GM21526 (cell line): ENCODE measurements at regions not wholly inside any gene's neighbourhood (a gene's known extent, or its start where the extent isn't known, plus 50 kb on each side); places are given as distances from the start of the nearest gene placed in this dataset.

Experiments used
- ATAC-seq: cut with Tn5 transposase; IDR thresholded peaks from one replicate; pipeline ENCODE4 v1.9.1; 2021; ENCODE audit warnings: moderate library complexity; ENCODE audit not compliant: unreplicated experiment, low FRiP score

GRCh38 chr7:136667584-136667983, 200.9 kb upstream of the CHRM2 start:
- no peak for ATAC-seq

DNA sequence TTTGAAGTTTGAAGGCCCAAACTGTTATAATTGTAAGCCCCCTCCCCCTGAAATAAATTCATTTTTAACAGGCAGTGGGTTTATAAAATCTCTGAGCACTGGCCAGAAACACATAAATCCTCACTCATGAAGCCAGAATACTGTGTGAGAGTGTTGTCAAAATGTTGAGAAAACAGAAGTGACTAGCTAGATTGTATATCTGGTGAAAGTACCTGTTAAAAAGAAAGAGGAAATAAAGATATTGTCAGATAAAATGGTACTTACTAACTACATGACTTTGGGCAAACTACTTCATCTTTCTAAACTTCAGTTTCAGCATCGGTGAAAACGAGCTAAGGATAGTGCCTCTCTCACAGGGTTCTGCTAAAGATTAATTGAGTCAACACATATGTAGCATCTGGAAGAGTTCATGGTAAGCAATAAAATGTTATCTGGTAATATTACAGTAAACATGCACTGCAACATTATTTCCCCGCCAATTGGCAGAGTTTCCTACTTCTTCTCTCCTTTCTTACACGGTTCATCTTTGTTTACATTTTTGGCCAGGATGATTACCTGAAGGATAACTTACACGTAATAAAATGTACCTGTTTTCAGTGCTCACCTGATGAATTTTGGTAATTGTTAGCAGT, 202.5 kb upstream of the CHRM2 start:
- no peak for ATAC-seq

DNA sequence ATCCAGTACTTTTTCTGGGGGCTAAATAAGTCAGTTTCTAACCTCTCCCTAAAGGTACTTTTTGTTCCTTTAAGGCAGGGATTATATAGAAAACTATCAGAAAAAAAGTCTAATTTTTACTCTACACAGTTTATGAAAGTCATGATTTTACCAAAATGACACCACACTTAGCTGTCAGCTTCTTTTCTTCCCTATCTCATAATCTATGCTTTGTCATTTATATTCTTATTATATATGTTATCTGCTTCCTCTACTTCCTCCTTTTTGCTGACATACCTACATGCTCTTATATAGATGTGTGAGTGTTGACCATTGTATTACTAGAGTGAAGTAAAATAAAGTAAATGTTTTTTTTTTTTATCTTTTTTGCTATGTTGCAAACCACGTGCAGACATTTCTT, 203.9 kb upstream of the CHRM2 start:
- ATAC-seq, result no peak

GRCh38 chr7:136657482-136657921, 210.9 kb upstream of the CHRM2 start:
- no peak for ATAC-seq

DNA sequence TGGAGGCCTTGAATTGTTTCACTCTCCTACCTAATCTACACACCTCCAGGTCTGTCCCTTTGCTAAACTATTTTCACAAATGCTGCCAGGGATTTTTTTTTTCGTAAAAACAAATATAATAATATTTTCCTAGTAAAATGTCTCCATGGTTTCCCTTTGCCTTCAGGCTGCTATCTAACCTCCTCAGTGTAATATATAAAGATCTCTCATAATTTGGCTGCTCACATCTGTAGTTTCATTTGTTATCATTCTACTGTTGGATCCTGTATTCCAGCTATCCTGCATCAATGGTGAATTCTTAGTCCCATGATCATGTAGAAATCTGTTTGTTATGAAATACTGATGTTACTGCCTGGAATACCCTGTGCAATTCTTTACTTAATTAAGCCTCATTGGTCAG, 211.9 kb upstream of the CHRM2 start:
- no peak for ATAC-seq

DNA sequence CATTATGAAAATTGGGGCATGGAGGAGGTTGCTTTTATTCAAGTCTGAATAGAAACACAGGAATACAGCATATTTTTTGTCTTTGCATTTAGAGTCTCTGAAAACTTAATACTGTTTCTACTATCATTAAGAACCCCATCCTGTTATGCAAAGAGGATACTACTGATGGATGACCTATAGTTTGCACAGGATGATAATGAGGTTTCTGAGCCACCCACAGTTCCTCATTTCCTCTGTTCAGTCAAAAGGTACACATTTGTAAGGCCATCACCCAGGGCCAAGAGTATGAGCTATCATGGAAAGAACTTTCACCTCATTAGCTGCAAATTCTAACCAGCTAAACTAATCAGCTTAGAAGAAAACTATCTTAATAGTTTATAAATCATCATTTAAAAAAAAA, 213.0 kb upstream of the CHRM2 start:
- ATAC-seq, result no peak

- no peak for ATAC-seq
These were observed 214.0 kb upstream of the CHRM2 start for GRCh38 chr7:136654406-136654805.

- no peak for ATAC-seq
These were observed 215.6 kb upstream of the CHRM2 start for GRCh38 chr7:136652635-136653370.

DNA sequence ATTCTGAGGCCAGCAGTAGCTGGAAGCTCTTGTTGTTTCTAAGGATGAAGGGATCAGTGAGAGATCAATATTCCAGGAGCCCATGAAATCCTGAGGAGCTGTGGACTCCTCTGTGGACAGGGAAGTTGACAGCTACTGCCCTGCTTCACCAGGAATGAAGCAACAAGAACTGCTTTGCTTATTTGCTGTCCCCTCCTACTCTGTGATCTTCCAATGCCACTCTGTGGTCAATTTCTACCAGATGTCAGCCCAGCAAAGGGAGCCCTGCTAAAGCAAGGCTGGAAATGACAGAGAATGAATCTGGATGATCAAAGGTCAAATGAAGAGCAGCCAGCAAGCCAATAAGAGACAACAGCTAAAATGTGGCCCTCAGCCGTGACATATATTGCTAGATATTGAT, 227.5 kb upstream of the CHRM2 start:
- no peak for ATAC-seq

GRCh38 chr7:136637813-136638212, 230.6 kb upstream of the CHRM2 start:
- ATAC-seq, result no peak

- no peak for ATAC-seq
These were observed 232.7 kb upstream of the CHRM2 start for GRCh38 chr7:136635751-136636150.

DNA sequence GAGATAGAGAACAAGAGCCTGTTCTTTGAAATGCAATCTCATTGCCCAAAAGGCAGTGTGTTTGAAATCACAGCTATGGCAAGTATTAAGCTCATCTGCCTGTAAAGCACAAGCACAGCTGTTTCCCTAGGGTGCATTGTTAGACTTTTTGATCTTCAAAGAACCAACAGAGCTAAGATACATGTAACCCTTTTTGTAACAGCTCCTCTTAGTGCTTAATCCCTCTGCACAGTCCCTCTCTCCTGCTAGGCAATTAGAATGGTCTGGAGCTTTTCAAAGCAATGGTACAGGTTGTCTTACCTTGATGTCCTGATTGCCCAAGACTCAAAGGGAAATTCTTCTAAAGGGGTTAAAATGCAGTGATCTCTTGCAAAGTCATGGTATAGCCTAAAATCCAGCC, 249.6 kb upstream of the CHRM2 start:
- no peak for ATAC-seq

DNA sequence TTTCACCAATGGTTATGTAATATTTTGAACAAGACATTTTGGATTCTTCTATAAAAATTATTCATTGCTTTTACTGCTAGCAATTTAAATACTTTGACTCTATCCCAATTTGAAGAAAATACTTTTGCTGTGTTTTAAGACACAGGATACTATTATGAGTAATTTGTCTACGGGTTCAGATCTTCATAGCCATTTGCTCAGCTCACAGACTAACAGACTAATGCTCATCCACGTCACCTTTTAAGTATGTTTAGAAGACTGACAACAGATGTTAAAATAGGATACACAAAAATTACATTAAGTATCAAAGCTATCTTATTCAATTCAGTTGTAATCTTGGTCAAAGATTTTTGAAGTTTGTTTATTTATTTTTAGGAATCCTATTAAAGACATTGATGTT, 251.3 kb upstream of the CHRM2 start:
- ATAC-seq, result no peak

GRCh38 chr7:136605532-136606329, 262.7 kb upstream of the CHRM2 start:
- no peak for ATAC-seq

DNA sequence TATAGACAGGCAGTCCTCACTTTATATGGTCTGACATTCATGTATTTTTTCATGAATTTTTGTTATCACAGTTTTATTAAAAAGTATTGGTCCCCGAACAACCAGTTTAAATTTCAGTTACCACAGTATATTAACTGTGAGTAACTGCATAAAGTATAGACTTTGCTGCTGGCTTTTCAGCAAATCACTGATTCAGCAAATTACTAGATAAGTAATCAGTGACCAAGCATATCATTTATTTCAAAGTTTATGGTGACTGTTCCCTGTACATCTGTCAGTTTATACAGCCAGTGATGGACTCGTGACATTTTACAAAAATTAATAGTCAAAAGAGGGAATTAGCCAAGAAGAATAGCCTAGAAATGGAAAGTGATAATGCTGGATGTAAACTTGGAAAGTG, 266.7 kb upstream of the CHRM2 start:
- ATAC-seq, result no peak

GRCh38 chr7:136600475-136600874, 268.0 kb upstream of the CHRM2 start:
- no peak for ATAC-seq

DNA sequence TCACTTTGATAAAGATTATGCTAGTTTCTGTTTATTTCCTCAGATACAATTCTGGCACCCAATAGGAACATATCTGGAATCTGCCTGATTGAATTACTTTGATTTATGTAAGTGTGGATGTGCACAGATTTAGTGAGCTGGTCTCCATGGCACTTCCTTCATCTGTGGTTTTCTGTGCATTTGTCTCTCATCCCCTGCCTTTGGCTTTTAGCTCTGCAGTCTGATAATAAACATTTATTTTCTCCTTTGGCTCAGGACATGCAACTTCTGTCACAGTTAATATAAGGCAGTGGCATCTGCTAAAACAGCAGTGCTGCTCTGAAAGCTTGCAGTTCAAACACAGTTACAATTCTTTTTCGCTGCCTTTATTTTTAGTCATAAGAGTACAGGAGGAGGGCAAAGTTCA, 273.7 kb upstream of the CHRM2 start:
- ATAC-seq, result no peak

DNA sequence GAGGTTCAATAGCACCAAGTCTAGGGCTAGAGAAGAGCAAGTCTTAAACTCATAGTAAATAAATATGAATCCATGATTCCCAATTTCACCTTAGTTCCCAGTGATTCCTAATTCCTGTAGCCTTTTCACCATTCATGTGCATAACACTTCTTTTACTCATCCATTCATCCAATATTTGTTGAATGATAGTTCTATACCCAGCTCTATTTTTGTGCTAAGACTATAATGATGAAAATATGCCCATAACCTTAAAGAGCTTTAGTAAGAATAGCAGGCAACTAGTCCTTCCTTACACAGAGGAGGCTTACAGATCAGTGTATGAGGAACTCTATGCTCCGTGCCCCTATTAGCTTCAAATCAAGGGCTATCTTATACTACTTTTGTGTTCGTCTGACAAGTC, 280.2 kb upstream of the CHRM2 start:
- ATAC-seq, result no peak

DNA sequence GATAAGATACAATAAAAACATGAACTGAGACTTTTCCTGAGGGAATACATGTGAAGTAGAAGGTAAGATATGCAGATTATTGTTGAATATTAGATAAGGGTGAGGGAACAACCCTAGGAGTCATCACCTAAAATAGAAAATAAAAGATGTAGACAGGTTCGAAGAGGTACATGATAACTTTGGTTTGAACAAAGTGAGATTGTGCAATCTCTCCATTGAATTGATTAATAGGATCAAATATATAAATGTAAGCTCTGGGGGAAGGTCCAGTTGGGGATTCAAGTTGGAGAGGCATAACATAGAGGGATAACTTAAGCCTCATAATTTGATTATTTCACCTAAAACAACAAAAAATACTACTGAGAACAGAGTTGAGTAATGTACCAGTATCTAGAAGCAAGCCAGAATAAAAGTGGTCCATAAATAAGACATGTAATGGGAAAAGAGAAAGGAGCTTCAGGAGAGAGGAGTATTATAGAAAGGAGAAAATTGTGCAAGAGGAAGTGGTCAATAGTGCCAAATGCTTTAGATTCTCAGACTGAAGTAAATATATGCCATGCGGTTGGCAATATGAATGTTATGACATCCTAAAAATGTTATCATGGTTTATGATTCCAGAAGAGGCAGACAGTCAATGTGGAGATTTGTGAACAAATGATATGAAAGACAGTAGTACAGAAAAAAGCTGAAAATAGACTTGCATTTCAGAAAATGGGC, 282.3 kb upstream of the CHRM2 start:
- no peak for ATAC-seq

- no peak for ATAC-seq
These were observed 302.0 kb upstream of the CHRM2 start for GRCh38 chr7:136566491-136566890.

DNA sequence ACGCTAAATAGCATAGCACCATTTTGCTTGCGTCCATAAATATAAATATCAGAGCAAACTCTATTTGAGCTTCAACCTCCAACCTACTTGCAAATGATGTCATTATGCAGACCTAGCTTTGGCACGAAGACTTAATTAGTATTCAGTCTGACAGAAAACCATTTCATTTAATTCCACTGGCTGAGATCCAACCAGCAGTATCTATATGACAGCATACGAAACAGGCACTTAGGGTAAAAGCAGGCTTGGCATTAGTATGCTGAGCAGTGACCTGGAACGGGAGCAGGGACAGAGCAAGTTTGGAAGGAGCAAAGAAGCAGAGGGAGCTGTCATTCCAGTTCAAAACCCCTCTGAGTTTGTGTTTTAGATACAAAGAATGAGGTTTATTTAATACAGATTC, 312.5 kb upstream of the CHRM2 start:
- ATAC-seq, result no peak
